GM19023 (cell line): ENCODE measurements at regions not wholly inside any gene's neighbourhood (a gene's known extent, or its start where the extent isn't known, plus 50 kb on each side); places are given as distances from the start of the nearest gene placed in this dataset.

Source experiments
- ATAC-seq: cut with Tn5 transposase; IDR thresholded peaks from one replicate; pipeline ENCODE4 v1.9.1; 2021; ENCODE audit warnings: mild to moderate bottlenecking, moderate library complexity; ENCODE audit not compliant: unreplicated experiment

- ATAC-seq: no peak
Observed at GRCh38 chr16:62156971-62157370, 120.7 kb upstream of the CDH8 start.

DNA sequence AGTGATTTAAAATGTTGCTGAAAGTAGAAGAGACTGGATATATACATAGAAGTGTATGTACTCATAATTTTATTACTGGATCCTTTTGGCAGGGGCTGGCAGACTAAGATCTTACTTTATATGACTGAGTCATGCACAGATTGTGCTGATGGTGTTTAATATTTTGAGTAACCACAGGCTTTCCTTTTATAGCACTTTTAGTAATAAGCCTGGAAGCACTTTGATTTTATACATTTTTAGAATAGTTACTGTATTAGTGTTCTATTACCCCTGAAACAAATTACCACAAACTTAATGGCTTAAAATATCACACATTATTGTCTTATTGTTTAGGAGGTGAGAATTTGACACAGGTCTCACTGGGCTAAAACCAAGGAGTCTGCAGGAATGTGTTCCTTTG is 113.4 kb upstream of the CDH8 start:
- no peak for ATAC-seq

DNA sequence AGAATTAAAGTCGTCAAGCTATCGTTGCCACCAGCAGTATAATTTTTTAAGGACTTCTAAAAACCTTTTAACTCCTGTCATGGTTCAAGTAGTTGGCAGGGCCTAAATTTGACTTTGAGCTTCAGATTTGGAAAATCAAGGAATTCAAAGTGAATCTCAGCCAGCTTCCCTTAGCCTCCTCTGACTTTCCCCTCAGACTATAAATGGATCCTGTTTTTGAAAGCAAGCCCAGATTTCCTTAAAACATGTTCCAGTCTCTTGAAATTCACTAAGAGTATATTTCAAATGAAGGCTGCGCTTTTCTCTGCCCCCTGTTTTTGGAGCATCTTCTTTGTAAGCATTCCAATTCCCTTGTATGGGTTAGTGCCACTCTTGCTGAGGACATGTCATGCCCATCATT is 101.8 kb upstream of the CDH8 start:
- no peak for ATAC-seq

DNA sequence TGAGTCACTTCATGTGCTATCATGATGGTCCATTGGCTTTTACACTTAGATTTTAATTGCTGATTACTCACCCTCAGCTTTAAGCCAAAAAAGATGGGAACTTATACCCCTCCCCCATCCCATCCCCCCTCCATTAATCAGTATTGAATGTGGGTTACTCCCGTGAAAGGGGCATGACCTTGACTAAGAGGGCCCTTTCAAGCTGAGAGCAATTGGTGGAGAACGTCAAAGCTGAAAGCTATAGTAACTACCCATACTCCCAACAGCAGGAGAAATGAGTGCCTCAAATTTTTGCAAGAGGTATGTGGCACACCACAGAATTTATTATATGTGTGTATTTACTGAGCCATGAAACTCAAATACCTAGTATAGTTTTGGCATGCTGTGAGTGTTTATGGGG is 99.7 kb upstream of the CDH8 start:
- no peak for ATAC-seq

GRCh38 chr16:62135446-62135845 is 99.2 kb upstream of the CDH8 start:
- ATAC-seq: no peak

GRCh38 chr16:62130101-62130500 is 93.9 kb upstream of the CDH8 start:
- ATAC-seq: no peak

DNA sequence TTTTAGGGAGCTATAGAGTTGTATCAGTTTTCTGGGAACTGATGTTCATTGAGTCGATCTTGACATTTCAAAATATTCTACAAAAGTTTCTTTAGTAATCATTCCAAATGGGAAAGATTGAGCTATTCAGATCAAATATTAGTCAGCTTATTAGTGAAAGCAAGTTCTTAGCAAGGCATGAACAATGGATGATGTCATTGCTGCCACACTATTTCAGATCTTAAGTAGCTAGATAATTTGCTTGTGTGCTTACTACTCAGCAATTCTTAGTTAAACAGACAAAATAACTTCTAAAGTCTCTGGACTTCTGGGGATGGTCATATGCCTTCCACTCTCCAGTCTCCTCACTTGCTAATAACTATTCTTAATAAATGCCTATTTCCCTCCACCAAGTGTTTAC is 69.0 kb upstream of the CDH8 start:
- no peak for ATAC-seq

- ATAC-seq: no peak
Observed at GRCh38 chr16:62102588-62102987, 66.3 kb upstream of the CDH8 start.

DNA sequence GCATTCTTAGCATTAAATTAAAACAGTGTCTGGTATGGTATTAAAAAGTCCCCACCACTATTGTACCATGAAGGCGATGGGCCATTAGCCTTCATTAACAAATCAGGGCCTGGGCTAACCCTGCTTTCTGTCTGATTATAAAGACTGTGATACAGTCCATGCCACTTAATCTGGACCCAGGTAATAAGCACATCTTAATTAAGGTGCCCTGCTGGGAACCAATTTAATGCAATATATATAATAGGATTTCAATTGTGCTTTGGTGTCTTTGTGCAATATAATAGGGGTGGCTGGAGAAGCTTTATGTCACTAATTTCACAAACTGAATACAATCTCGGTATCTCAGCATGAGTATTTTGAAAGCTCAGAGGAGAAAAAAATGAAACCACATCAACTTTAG is 64.4 kb upstream of the CDH8 start:
- ATAC-seq: no peak

DNA sequence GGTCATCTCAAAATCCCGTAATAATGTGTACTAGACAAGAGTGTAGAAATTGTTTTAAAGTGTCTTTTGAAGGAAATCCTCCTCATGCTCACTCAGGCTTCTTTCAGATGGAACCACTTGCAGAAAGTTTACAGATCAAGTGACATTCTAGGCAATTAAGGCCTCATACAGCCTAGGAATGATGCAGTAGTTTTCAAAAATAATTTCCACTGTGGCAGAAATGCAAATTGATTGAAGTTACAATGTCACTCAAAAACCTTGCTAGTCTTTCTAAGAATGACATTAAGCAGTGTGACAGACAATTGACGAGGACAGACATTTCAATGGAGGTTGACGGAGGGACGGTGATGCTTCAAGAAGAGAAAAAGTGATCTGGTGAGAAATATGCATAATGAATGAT is 53.5 kb upstream of the CDH8 start:
- no peak for ATAC-seq

DNA sequence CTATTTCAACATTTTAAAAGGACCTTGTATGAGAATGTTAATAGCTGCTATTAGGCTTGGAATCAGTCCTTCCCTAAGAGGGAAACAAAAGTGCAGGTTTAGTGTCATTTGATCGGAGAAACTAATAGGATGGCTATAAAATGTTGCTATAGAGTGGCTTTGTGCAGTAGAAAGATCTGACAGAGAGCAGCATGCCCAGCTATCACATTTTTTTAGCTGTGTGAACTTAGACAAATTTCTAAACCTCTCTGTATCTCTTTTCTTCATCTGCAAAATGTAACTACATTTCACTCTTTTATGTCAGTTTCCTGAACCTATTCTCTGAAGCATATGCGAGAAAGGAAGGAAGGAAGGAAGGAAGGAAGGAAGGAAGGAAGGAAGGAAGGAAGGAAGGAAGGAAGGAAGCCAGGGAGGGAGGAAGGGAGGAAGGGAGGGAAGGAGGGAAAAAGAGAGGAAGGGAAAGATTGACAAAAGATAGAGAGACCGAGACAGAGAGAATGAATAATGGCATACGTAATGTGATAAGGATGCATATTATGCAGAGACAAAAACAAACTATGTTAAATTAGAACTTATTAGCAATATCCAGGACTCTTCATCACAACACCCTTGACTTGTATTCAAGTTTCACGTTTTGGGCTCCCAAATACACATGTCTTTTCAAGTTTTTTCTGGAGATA is 52.6 kb upstream of the CDH8 start:
- no peak for ATAC-seq
